ENCODE measurements at regions not wholly inside any gene's neighbourhood (a gene's known extent, or its start where the extent isn't known, plus 50 kb on each side); places are given as distances from the start of the nearest gene placed in this dataset.
A peak's percentile ranks its signal among the peaks of the same experiment; 100 is the strongest.

GRCh38 chr12:77510985-77511384, 319.7 kb upstream of the NAV3 start:
- Histone ChIP-seq H3K9me3 (ENCODE audit: low read depth) (no peaks in the 10 kb centered on the region), H3K27me3 (peaks cover 8% of the 10 kb centered on the region)
- TF ChIP-seq, protein P1, sequence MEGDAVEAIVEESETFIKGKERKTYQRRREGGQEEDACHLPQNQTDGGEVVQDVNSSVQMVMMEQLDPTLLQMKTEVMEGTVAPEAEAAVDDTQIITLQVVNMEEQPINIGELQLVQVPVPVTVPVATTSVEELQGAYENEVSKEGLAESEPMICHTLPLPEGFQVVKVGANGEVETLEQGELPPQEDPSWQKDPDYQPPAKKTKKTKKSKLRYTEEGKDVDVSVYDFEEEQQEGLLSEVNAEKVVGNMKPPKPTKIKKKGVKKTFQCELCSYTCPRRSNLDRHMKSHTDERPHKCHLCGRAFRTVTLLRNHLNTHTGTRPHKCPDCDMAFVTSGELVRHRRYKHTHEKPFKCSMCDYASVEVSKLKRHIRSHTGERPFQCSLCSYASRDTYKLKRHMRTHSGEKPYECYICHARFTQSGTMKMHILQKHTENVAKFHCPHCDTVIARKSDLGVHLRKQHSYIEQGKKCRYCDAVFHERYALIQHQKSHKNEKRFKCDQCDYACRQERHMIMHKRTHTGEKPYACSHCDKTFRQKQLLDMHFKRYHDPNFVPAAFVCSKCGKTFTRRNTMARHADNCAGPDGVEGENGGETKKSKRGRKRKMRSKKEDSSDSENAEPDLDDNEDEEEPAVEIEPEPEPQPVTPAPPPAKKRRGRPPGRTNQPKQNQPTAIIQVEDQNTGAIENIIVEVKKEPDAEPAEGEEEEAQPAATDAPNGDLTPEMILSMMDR (IDR thresholded peaks at IDR 0.05; ENCODE audit: low read depth, low read length), result no peak

GRCh38 chr12:77504466-77504865, 326.2 kb upstream of the NAV3 start:
- Histone ChIP-seq H3K27ac (no peak overlapping the region), H3K4me1 (ENCODE audit: low read depth) (no peaks in the 10 kb centered on the region), H3K27me3 (peaks cover 8% of the 10 kb centered on the region), H3K9me3 (ENCODE audit: low read depth) (no peaks in the 10 kb centered on the region), H3K36me3 (no peaks in the 10 kb centered on the region), H3K4me3 (no peak overlapping the region)
- TF ChIP-seq, protein P1 (IDR thresholded peaks at IDR 0.05; ENCODE audit: low read depth, low read length), result no peak
- DNase-seq (ENCODE audit: low read depth in 1 of 2, low spot score in 1 of 2), result no peak

More at GRCh38 chr12:77510985-77511384, 319.7 kb upstream of the NAV3 start:
- Histone ChIP-seq H3K27ac (no peak overlapping the region), H3K4me1 (ENCODE audit: low read depth) (no peaks in the 10 kb centered on the region), H3K4me3 (no peak overlapping the region), H3K36me3 (no peaks in the 10 kb centered on the region)
- no peak for DNase-seq (ENCODE audit: low read depth in 1 of 2, low spot score in 1 of 2)

- Histone ChIP-seq H3K4me3 (no peak overlapping the region), H3K9me3 (ENCODE audit: low read depth) (no peaks in the 10 kb centered on the region), H3K4me1 (ENCODE audit: low read depth) (no peaks in the 10 kb centered on the region), H3K36me3 (no peaks in the 10 kb centered on the region), H3K27me3 (no peaks in the 10 kb centered on the region), H3K27ac (no peak overlapping the region)
- TF ChIP-seq, protein P1 (IDR thresholded peaks at IDR 0.05; ENCODE audit: low read depth, low read length), result no peak
- peak in 1 of 2 donors; percentile 30 for DNase-seq (ENCODE audit: low read depth in 1 of 2, low spot score in 1 of 2)
These were observed 330.6 kb upstream of the NAV3 start for GRCh38 chr12:77500089-77500488.

GRCh38 chr12:77497647-77498046, 333.0 kb upstream of the NAV3 start:
- no peak for DNase-seq (ENCODE audit: low read depth in 1 of 2, low spot score in 1 of 2)

GRCh38 chr12:77496714-77497113, 334.0 kb upstream of the NAV3 start:
- Histone ChIP-seq H3K9me3 (ENCODE audit: low read depth) (no peaks in the 10 kb centered on the region), H3K4me1 (ENCODE audit: low read depth) (no peaks in the 10 kb centered on the region), H3K4me3 (no peak overlapping the region), H3K27ac (no peak overlapping the region), H3K27me3 (no peaks in the 10 kb centered on the region), H3K36me3 (no peaks in the 10 kb centered on the region)
- no peak for DNase-seq (ENCODE audit: low read depth in 1 of 2, low spot score in 1 of 2)
- TF ChIP-seq, protein P1 (IDR thresholded peaks at IDR 0.05; ENCODE audit: low read depth, low read length), result no peak

More at GRCh38 chr12:77497647-77498046, 333.0 kb upstream of the NAV3 start:
- no peaks in the 10 kb centered on the region for H3K9me3 ChIP-seq (ENCODE audit: low read depth)
- no peaks in the 10 kb centered on the region for H3K36me3 ChIP-seq
- H3K4me3 ChIP-seq, result no peak overlapping the region
- H3K27ac ChIP-seq, result no peak overlapping the region
- TF ChIP-seq, protein P1 (IDR thresholded peaks at IDR 0.05; ENCODE audit: low read depth, low read length), result no peak
- no peaks in the 10 kb centered on the region for H3K4me1 ChIP-seq (ENCODE audit: low read depth)
- no peaks in the 10 kb centered on the region for H3K27me3 ChIP-seq

DNA sequence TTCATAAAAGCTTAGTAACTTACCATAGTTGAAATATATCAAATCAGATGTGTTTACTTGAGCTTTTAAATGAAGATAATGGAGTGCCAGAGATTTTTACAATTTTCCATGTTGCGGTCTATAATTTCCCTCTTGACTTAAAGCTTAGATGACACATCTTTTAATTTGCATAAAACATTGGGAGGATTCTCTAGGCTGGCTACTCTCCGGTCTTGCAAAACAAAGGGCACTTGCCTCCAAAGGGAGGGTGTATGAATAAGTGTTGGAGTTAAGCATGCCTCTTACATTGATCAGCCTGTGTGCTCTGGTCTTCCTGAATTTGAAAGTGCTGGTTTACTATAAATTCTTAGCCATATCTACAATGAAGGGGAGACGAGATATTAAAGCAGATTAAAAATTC, 336.4 kb upstream of the NAV3 start:
- no peaks in the 10 kb centered on the region for H3K4me1 ChIP-seq (ENCODE audit: low read depth)
- no peaks in the 10 kb centered on the region for H3K9me3 ChIP-seq (ENCODE audit: low read depth)
- no peaks in the 10 kb centered on the region for H3K36me3 ChIP-seq
- no peak overlapping the region for H3K4me3 ChIP-seq
- DNase-seq (ENCODE audit: low read depth in 1 of 2, low spot score in 1 of 2), result no peak
- H3K27ac ChIP-seq, result no peak overlapping the region
- H3K27me3 ChIP-seq, result no peaks in the 10 kb centered on the region
- TF ChIP-seq, protein P1 (IDR thresholded peaks at IDR 0.05; ENCODE audit: low read depth, low read length), result no peak

Measured in cardiac muscle cell (in vitro differentiated cells and primary cell).